ENCODE measurements at regions not wholly inside any gene's neighbourhood (a gene's known extent, or its start where the extent isn't known, plus 50 kb on each side); places are given as distances from the start of the nearest gene placed in this dataset.

DNA sequence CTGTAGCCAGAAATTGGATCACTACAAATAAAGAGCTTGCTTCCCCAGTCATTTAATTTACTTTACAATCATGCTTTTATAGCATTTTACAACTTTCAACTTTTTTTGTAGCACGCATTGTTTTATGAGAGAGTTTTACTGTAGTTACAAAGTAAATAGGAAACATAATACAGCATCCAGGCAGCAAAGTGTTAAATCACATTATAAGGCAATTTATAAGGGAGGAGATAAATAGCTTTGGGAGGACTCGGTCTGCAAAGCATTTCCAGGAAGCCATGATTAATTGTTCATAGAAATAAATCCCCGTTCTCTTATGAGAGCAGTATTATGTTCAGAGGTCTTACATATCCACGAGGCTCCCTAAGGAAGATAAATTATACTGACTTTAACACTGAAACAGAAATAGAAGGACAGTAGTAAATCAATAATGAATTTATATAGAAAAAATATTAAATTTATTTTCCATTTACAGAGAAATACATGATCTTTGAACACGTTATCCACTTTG is 792.6 kb upstream of the RAG2 start (continued):
- TF ChIP-seq YEATS4 (CRISPR knock-in tag; IDR thresholded peaks at IDR 0.05; ENCODE audit: borderline replicate concordance) (no peak), PTBP1 (IDR thresholded peaks at IDR 0.05; ENCODE audit: low read depth, low read length, poor library complexity, severe bottlenecking) (no peak)

DNA sequence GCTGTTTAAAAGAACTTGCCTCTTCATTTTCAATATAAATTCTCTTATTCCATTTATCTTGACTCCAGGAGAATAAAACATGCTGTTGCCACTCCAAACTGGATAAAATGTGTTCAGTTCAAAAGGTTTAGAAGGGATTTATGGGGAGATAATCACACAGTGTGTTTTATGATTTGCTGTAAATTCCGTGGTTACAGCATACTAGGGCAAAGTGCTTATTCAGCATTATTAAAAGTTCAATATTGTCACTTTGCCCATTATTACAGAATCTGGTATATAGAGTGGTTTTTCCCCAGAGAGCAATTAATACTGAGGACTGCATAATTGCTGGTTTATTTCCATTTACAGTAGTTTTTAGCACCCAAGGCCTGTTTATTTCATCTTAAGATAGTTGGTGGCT is 780.9 kb upstream of the RAG2 start:
- no peak for ATAC-seq
- no peak for DNase-seq (ENCODE audit: low spot score)
- Histone ChIP-seq H3K9me3 (ENCODE audit: low read length) (peaks cover 74% of the 10 kb centered on the region), H3K27ac (ENCODE audit: extremely low read length, insufficient read depth, low read length) (no peak overlapping the region), H2AFZ (ENCODE audit: low read length) (no peak overlapping the region), H3K4me1 (ENCODE audit: insufficient read depth, low read length) (no peaks in the 10 kb centered on the region), H3K79me2 (ENCODE audit: insufficient read depth, low read length) (no peaks in the 10 kb centered on the region), H3K4me3 (replicated peaks in 1 of 3; ENCODE audit: insufficient read depth in 1 of 3, low read depth in 2 of 3, low read length in 3 of 3) (no peak overlapping the region), H3K9ac (ENCODE audit: insufficient read depth, low read depth, low read length) (no peak overlapping the region), H4K20me1 (ENCODE audit: insufficient read depth, low read length) (no peaks in the 10 kb centered on the region), H3K36me3 (replicated peaks in 1 of 2; ENCODE audit: control insufficient read depth in 1 of 2, insufficient read depth in 2 of 2, low read length in 2 of 2) (no peaks in the 10 kb centered on the region), H3K27me3 (ENCODE audit: control insufficient read depth in 1 of 2, insufficient read depth in 2 of 2, low read length in 2 of 2) (no peaks in the 10 kb centered on the region), H3K4me2 (ENCODE audit: low read depth, low read length) (no peak overlapping the region)
- 0% methylated on average over 1 of the region's 1 CpG for WGBS (ENCODE audit: low lambda C conversion rate)
- CTCF ChIA-PET (ENCODE audit: low intra/inter-chr PET ratio, low total read pairs), result no interaction called here
- BruUV-seq (replicated peaks), result no TSS peak
- in situ Hi-C loops (cut with HindIII; ENCODE audit: extremely low pct_ligation_motif_present, low pct_unique_long_range_greater_than_20kb), result no loop called here
- intact Hi-C loops (cut with micrococcal nuclease; ENCODE audit: unreplicated experiment), result no loop called here
- no peak for FAIRE-seq
- TF ChIP-seq MAFK (conservative IDR thresholded peaks at IDR 0.05 in 1 of 2, IDR thresholded peaks at IDR 0.05 in 1 of 2; ENCODE audit: low read length in 2 of 2) (peak; percentile 89 to 97; a peak in 3 of 4 replicates), MAFF (IDR thresholded peaks at IDR 0.05; ENCODE audit: low read depth, low read length) (peak; percentile 95), HNRNPL (IDR thresholded peaks at IDR 0.05; ENCODE audit: low read depth, low read length) (no peak)
- POLR2A ChIA-PET, result no interaction called here

DNA sequence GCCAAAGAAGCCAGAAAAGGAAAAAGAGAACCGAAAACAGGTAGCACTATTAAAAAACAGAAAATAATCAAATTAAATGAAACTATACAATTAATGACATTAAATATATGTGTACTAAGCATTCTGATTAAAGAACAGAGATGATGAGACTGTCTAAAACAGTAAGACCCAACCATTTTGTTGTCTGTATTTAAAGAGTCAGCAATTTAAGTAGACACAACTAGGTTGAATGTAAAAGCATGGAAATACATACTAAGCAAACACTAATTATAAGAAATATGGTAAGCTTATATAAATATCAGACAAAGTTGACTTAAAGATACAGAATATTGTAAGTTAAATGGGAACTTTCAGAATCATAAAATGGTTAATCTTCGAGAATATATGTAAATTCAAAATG is 774.6 kb upstream of the RAG2 start:
- no peak for FAIRE-seq
- Histone ChIP-seq H4K20me1 (ENCODE audit: insufficient read depth, low read length) (no peaks in the 10 kb centered on the region), H3K9me3 (ENCODE audit: low read length) (peaks cover 90% of the 10 kb centered on the region), H3K4me3 (replicated peaks in 1 of 3; ENCODE audit: insufficient read depth in 1 of 3, low read depth in 2 of 3, low read length in 3 of 3) (no peak overlapping the region), H3K4me2 (ENCODE audit: low read depth, low read length) (no peak overlapping the region), H3K4me1 (ENCODE audit: insufficient read depth, low read length) (no peaks in the 10 kb centered on the region), H3K27me3 (ENCODE audit: control insufficient read depth in 1 of 2, insufficient read depth in 2 of 2, low read length in 2 of 2) (no peaks in the 10 kb centered on the region; a peak in 1 of 5 replicates), H3K27ac (ENCODE audit: extremely low read length, insufficient read depth, low read length) (no peak overlapping the region), H3K36me3 (replicated peaks in 1 of 2; ENCODE audit: control insufficient read depth in 1 of 2, insufficient read depth in 2 of 2, low read length in 2 of 2) (no peaks in the 10 kb centered on the region), H3K79me2 (ENCODE audit: insufficient read depth, low read length) (no peaks in the 10 kb centered on the region), H3K9ac (ENCODE audit: insufficient read depth, low read depth, low read length) (no peak overlapping the region), H2AFZ (ENCODE audit: low read length) (no peak overlapping the region)
- ChIA-PET POLR2A (no interaction called here), CTCF (ENCODE audit: low intra/inter-chr PET ratio, low total read pairs) (no interaction called here)
- no TSS peak for BruUV-seq (replicated peaks)
- no peak for DNase-seq (ENCODE audit: low spot score)
- ATAC-seq, result no peak
- WGBS (ENCODE audit: low lambda C conversion rate), result 11% methylated on average over 2 of the region's 2 CpGs
- in situ Hi-C loops (cut with HindIII; ENCODE audit: extremely low pct_ligation_motif_present, low pct_unique_long_range_greater_than_20kb), result no loop called here
- intact Hi-C loops (cut with micrococcal nuclease; ENCODE audit: unreplicated experiment), result no loop called here
- TF ChIP-seq ZNF17 (CRISPR knock-in tag; IDR thresholded peaks at IDR 0.05), result no peak
- peak; percentile 41; the same call in 1 of the 2 replicates for TF ChIP-seq MAFF (IDR thresholded peaks at IDR 0.05; ENCODE audit: low read depth, low read length)
- TF ChIP-seq GABPB1 (CRISPR knock-in tag; IDR thresholded peaks at IDR 0.05), result no peak
- no peak for TF ChIP-seq SMYD3 (CRISPR knock-in tag; IDR thresholded peaks at IDR 0.05)
- TF ChIP-seq ZNF546 (CRISPR knock-in tag; conservative IDR thresholded peaks at IDR 0.05), result no peak
- no peak for TF ChIP-seq ATM (IDR thresholded peaks at IDR 0.05; ENCODE audit: borderline replicate concordance)
- peak; percentile 54 to 61 for TF ChIP-seq MAFK (conservative IDR thresholded peaks at IDR 0.05 in 1 of 2, IDR thresholded peaks at IDR 0.05 in 1 of 2; ENCODE audit: low read length in 2 of 2)
- no peak for TF ChIP-seq MZF1 (CRISPR knock-in tag; IDR thresholded peaks at IDR 0.05; ENCODE audit: borderline replicate concordance)
- no peak for TF ChIP-seq PAF1 (CRISPR knock-in tag; IDR thresholded peaks at IDR 0.05)
- TF ChIP-seq NCOA5 (CRISPR knock-in tag; IDR thresholded peaks at IDR 0.05), result no peak
- TF ChIP-seq SNAPC2 (CRISPR knock-in tag; IDR thresholded peaks at IDR 0.05), result no peak
- no peak for TF ChIP-seq ZNF570 (CRISPR knock-in tag; IDR thresholded peaks at IDR 0.05; ENCODE audit: borderline replicate concordance)
- no peak for TF ChIP-seq PCBP1 (IDR thresholded peaks at IDR 0.05; ENCODE audit: borderline replicate concordance, low read depth, low read length)
- TF ChIP-seq ZNF746 (CRISPR knock-in tag; IDR thresholded peaks at IDR 0.05), result no peak
- TF ChIP-seq TEAD3 (CRISPR knock-in tag; optimal IDR thresholded peaks at IDR 0.05; ENCODE audit: borderline replicate concordance), result no peak
- TF ChIP-seq, protein P1, sequence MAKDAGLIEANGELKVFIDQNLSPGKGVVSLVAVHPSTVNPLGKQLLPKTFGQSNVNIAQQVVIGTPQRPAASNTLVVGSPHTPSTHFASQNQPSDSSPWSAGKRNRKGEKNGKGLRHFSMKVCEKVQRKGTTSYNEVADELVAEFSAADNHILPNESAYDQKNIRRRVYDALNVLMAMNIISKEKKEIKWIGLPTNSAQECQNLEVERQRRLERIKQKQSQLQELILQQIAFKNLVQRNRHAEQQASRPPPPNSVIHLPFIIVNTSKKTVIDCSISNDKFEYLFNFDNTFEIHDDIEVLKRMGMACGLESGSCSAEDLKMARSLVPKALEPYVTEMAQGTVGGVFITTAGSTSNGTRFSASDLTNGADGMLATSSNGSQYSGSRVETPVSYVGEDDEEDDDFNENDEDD (CRISPR knock-in tag; IDR thresholded peaks at IDR 0.05; ENCODE audit: borderline replicate concordance), result no peak

Measured in HepG2 (cell line).